ENCODE measurements at regions not wholly inside any gene's neighbourhood (a gene's known extent, or its start where the extent isn't known, plus 50 kb on each side); places are given as distances from the start of the nearest gene placed in this dataset.
"Not testable (repeated sequence)": the region's sequence is repeated elsewhere in the genome, so short reads cannot be mapped to it uniquely, and the experiment has no call there.

GRCh38 chr4:78662658-78663057, 111.1 kb downstream of the ANXA3 start:
- BruUV-seq (replicated peaks): no TSS peak
- ChIA-PET CTCF (no interaction called here), POLR2A (ENCODE audit: unreplicated experiment) (no interaction called here)
- Histone ChIP-seq H3K36me3 (ENCODE audit: low read depth, low read length) (no peaks in the 10 kb centered on the region), H3K4me2 (ENCODE audit: low read length) (no peak overlapping the region), H3K27ac (ENCODE audit: low read length) (no peak overlapping the region), H3K79me2 (ENCODE audit: low read length) (no peaks in the 10 kb centered on the region), H3F3A (ENCODE audit: low read length, unreplicated experiment) (no peaks in the 10 kb centered on the region), H3K9me3 (ENCODE audit: low read length) (no peaks in the 10 kb centered on the region), H3K9me2 (replicated peaks; ENCODE audit: low read length) (no peaks in the 10 kb centered on the region), H3K27me3 (ENCODE audit: low read length) (no peaks in the 10 kb centered on the region), H3K9ac (ENCODE audit: low read length) (no peak overlapping the region), H4K20me1 (ENCODE audit: low read length) (no peaks in the 10 kb centered on the region), H2AFZ (ENCODE audit: low read length) (no peak overlapping the region), H3K4me3 (ENCODE audit: low read length) (no peak overlapping the region), H3K4me1 (ENCODE audit: insufficient read depth, low read length) (peaks cover 36% of the 10 kb centered on the region)
- DNase-seq: no peak
- TF ChIP-seq EZH2phosphoT487 (IDR thresholded peaks at IDR 0.05; ENCODE audit: borderline replicate concordance, low read length): no peak
- TF ChIP-seq, protein P1, sequence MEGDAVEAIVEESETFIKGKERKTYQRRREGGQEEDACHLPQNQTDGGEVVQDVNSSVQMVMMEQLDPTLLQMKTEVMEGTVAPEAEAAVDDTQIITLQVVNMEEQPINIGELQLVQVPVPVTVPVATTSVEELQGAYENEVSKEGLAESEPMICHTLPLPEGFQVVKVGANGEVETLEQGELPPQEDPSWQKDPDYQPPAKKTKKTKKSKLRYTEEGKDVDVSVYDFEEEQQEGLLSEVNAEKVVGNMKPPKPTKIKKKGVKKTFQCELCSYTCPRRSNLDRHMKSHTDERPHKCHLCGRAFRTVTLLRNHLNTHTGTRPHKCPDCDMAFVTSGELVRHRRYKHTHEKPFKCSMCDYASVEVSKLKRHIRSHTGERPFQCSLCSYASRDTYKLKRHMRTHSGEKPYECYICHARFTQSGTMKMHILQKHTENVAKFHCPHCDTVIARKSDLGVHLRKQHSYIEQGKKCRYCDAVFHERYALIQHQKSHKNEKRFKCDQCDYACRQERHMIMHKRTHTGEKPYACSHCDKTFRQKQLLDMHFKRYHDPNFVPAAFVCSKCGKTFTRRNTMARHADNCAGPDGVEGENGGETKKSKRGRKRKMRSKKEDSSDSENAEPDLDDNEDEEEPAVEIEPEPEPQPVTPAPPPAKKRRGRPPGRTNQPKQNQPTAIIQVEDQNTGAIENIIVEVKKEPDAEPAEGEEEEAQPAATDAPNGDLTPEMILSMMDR (conservative IDR thresholded peaks at IDR 0.05; ENCODE audit: low read depth, low read length): no peak
- no peak for TF ChIP-seq EZH2 (IDR thresholded peaks at IDR 0.05; ENCODE audit: low read length, unreplicated experiment)
- no peak for ATAC-seq
- intact Hi-C loops (cut with micrococcal nuclease): loop anchor here (5.0 kb wide), 1 partner anchor 115 kb away; the partner anchor contains the start of gene BMP2K

DNA sequence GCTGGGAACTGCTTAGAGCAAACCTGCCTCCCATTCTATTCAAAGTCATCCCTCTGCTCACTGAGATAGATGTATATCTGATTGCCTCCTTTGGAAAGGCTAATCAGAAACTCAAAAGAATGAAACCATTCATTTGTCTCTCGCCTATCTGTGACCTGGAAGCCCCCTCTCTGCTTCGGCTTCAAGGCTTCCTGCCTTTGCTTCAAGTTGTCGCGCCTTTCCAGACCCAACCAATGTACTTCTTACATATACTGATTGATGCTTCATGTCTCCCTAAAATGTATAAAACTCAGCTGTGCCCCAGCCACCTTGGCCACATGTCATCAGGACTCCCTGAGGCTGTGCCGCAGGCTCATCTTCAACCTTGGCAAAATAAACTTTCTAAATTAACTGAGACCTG, 111.9 kb upstream of the BMP2K start:
- H3K9me3 ChIP-seq (ENCODE audit: low read length); CTCF ChIA-PET; H3K79me2 ChIP-seq (ENCODE audit: low read length); H3K9ac ChIP-seq (ENCODE audit: low read length); H3K4me2 ChIP-seq (ENCODE audit: low read length); DNase-seq; H3K36me3 ChIP-seq (ENCODE audit: low read depth, low read length); H3F3A ChIP-seq (ENCODE audit: low read length, unreplicated experiment); H3K4me3 ChIP-seq (ENCODE audit: low read length); H4K20me1 ChIP-seq (ENCODE audit: low read length); BruUV-seq (replicated peaks); ATAC-seq; H2AFZ ChIP-seq (ENCODE audit: low read length); H3K9me2 ChIP-seq (replicated peaks; ENCODE audit: low read length); H3K27me3 ChIP-seq (ENCODE audit: low read length); POLR2A ChIA-PET (ENCODE audit: unreplicated experiment); H3K27ac ChIP-seq (ENCODE audit: low read length): not testable (repeated sequence)
- intact Hi-C loops (cut with micrococcal nuclease): loop anchor here (5.0 kb wide), 1 partner anchor 113 kb away; the partner anchor contains the start of gene BMP2K
- peaks cover 30% of the 10 kb centered on the region for H3K4me1 ChIP-seq (ENCODE audit: insufficient read depth, low read length)

- ChIA-PET CTCF (no interaction called here), POLR2A (ENCODE audit: unreplicated experiment) (no interaction called here)
- Histone ChIP-seq H3K9ac (ENCODE audit: low read length) (no peak overlapping the region), H4K20me1 (ENCODE audit: low read length) (no peaks in the 10 kb centered on the region), H3K9me2 (replicated peaks; ENCODE audit: low read length) (no peaks in the 10 kb centered on the region), H3F3A (ENCODE audit: low read length, unreplicated experiment) (no peaks in the 10 kb centered on the region), H3K4me3 (ENCODE audit: low read length) (no peak overlapping the region), H3K9me3 (ENCODE audit: low read length) (no peaks in the 10 kb centered on the region), H3K79me2 (ENCODE audit: low read length) (no peaks in the 10 kb centered on the region), H3K27ac (ENCODE audit: low read length) (no peak overlapping the region), H2AFZ (ENCODE audit: low read length) (no peak overlapping the region), H3K4me2 (ENCODE audit: low read length) (no peak overlapping the region), H3K27me3 (ENCODE audit: low read length) (no peaks in the 10 kb centered on the region), H3K36me3 (ENCODE audit: low read depth, low read length) (no peaks in the 10 kb centered on the region), H3K4me1 (ENCODE audit: insufficient read depth, low read length) (peaks cover 20% of the 10 kb centered on the region)
- no peak for TF ChIP-seq EZH2phosphoT487 (IDR thresholded peaks at IDR 0.05; ENCODE audit: borderline replicate concordance, low read length)
- TF ChIP-seq, protein P1 (conservative IDR thresholded peaks at IDR 0.05; ENCODE audit: low read depth, low read length): no peak
- TF ChIP-seq EZH2 (IDR thresholded peaks at IDR 0.05; ENCODE audit: low read length, unreplicated experiment): no peak
- no peak for ATAC-seq
- intact Hi-C loops (cut with micrococcal nuclease): no loop called here
- no peak for DNase-seq
- BruUV-seq (replicated peaks): no TSS peak
Measured at GRCh38 chr4:78665216-78665770, 110.9 kb upstream of the BMP2K start.
